Suprapubic skin (tissue), 4 donors: ENCODE measurements at regions not wholly inside any gene's neighbourhood (a gene's known extent, or its start where the extent isn't known, plus 50 kb on each side); places are given as distances from the start of the nearest gene placed in this dataset.

ENCODE experiments used
- EP300 ChIP-seq: sonication (generic); formaldehyde crosslinking; IDR thresholded peaks from one replicate; pipeline ENCODE4 v1.6.1; 2017; ENCODE audit warnings: antibody characterized with exemption
- POLR2AphosphoS5 ChIP-seq, 3 donors: sonication (generic); formaldehyde crosslinking; IDR thresholded peaks; one replicate each; pipeline ENCODE4 v1.6.1; 2017; ENCODE audit warnings: antibody characterized with exemption in 3 of 3
- TF ChIP-seq, protein P1 (sequence below), 2 donors: fragments of 200-600 bp in 1 of 2; fragments of 450-650 bp in 1 of 2; sonication (generic) in 1 of 2; IDR thresholded peaks; one replicate each; pipeline ENCODE4 v1.5.1; 2016 to 2019; ENCODE audit warnings: antibody characterized with exemption in 2 of 2, mild to moderate bottlenecking in 1 of 2, moderate library complexity in 1 of 2

DNA sequence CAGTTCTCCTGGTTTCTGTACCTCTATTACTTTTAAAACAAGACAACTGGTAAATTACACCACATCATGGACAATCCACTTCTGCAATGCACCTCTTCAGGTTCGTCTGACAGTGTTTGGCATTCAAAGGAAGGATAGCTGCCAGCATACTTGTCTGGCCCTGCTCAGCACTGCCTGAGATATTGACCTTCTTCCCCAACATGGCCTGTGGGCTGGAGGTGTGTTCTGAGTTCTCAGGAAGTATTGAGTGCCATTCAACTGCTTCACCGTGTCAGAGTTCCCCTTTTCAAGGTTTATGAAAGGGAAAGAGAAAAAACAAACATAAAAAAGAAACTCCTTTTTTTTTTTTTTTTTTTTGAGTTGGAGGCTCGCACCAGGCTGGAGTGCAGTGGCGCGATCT lies 267.9 kb upstream of the SASH1 start:
- TF ChIP-seq, protein P1, sequence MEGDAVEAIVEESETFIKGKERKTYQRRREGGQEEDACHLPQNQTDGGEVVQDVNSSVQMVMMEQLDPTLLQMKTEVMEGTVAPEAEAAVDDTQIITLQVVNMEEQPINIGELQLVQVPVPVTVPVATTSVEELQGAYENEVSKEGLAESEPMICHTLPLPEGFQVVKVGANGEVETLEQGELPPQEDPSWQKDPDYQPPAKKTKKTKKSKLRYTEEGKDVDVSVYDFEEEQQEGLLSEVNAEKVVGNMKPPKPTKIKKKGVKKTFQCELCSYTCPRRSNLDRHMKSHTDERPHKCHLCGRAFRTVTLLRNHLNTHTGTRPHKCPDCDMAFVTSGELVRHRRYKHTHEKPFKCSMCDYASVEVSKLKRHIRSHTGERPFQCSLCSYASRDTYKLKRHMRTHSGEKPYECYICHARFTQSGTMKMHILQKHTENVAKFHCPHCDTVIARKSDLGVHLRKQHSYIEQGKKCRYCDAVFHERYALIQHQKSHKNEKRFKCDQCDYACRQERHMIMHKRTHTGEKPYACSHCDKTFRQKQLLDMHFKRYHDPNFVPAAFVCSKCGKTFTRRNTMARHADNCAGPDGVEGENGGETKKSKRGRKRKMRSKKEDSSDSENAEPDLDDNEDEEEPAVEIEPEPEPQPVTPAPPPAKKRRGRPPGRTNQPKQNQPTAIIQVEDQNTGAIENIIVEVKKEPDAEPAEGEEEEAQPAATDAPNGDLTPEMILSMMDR (IDR thresholded peaks at IDR 0.05) = no peak
- TF ChIP-seq EP300 (no peak), POLR2AphosphoS5 (IDR thresholded peaks at IDR 0.05) (no peak)
